Mesendoderm (in vitro differentiated cells): ENCODE measurements at regions not wholly inside any gene's neighbourhood (a gene's known extent, or its start where the extent isn't known, plus 50 kb on each side); places are given as distances from the start of the nearest gene placed in this dataset.

ENCODE experiments used
- DNase-seq: peaks from one replicate; pipeline ENCODE4 v3.0.0; 2013
- H2AK5ac ChIP-seq: 2 replicates; pipeline ENCODE4 v1.6.1; 2013; ENCODE audit warnings: low read length, inconsistent platforms
- H2BK120ac ChIP-seq: 2 replicates; pipeline ENCODE4 v1.6.1; 2013; ENCODE audit warnings: low read depth, mild to moderate bottlenecking, low read length, moderate library complexity, mixed read lengths
- H2BK15ac ChIP-seq: replicated peaks from 2 replicates; pipeline ENCODE4 v1.6.1; 2013; ENCODE audit warnings: low read depth, mild to moderate bottlenecking, moderate library complexity
- H2BK5ac ChIP-seq: 2 replicates; pipeline ENCODE4 v1.6.1; 2013; ENCODE audit warnings: low read length, inconsistent platforms
- H3K18ac ChIP-seq: 2 replicates; pipeline ENCODE4 v1.6.1; 2013; ENCODE audit warnings: mild to moderate bottlenecking, low read length, mixed read lengths
- H3K23ac ChIP-seq: one replicate; pipeline ENCODE4 v1.6.1; 2013; ENCODE audit warnings: low read length
- H3K27ac ChIP-seq: 2 replicates; pipeline ENCODE4 v1.5.1; 2013; ENCODE audit warnings: low read depth, mild to moderate bottlenecking, inconsistent platforms, low read length, moderate library complexity
- H3K27me3 ChIP-seq: 2 replicates; pipeline ENCODE4 v1.6.1; 2013; ENCODE audit warnings: low read length, control low read depth, mild to moderate bottlenecking, inconsistent platforms; ENCODE audit not compliant: insufficient read depth, poor library complexity
- H3K36me3 ChIP-seq: 2 replicates; pipeline ENCODE4 v1.6.1; 2013; ENCODE audit warnings: low read length, inconsistent platforms; ENCODE audit not compliant: control insufficient read depth, insufficient read depth
- H3K4ac ChIP-seq: one replicate; pipeline ENCODE4 v1.6.1; 2013; ENCODE audit warnings: low read depth, mild to moderate bottlenecking, low read length, moderate library complexity
- H3K4me1 ChIP-seq: 2 replicates; pipeline ENCODE4 v1.6.1; 2013; ENCODE audit warnings: low read depth, low read length, inconsistent platforms; ENCODE audit not compliant: control insufficient read depth
- H3K4me2 ChIP-seq: 2 replicates; pipeline ENCODE4 v1.6.1; 2013; ENCODE audit warnings: low read length
- H3K4me3 ChIP-seq: 2 replicates; pipeline ENCODE4 v1.5.1; 2013; ENCODE audit warnings: mild to moderate bottlenecking, low read length
- H3K56ac ChIP-seq: one replicate; pipeline ENCODE4 v1.6.1; 2013; ENCODE audit warnings: low read length
- H3K79me1 ChIP-seq: 2 replicates; pipeline ENCODE4 v1.6.1; 2013; ENCODE audit warnings: low read length, inconsistent platforms
- H3K79me2 ChIP-seq: 2 replicates; pipeline ENCODE4 v1.6.1; 2013; ENCODE audit warnings: mild to moderate bottlenecking, low read length; ENCODE audit not compliant: control insufficient read depth, insufficient read depth
- H3K9ac ChIP-seq: 2 replicates; pipeline ENCODE4 v1.6.1; 2013; ENCODE audit warnings: low read length, inconsistent platforms
- H4K5ac ChIP-seq: one replicate; pipeline ENCODE4 v1.6.1; 2013; ENCODE audit warnings: low read length
- H4K8ac ChIP-seq: one replicate; pipeline ENCODE4 v1.6.1; 2013; ENCODE audit warnings: low read depth, mild to moderate bottlenecking, control low read depth, low read length, moderate library complexity
- WGBS: extraction: QIAGEN DNeasy Blood & Tissue Kit; methylation state at CpG from one replicate; pipeline ENCODE4 v1.1.7; 2013; ENCODE audit warnings: low lambda C conversion rate, missing lambda C conversion rate; ENCODE audit not compliant: insufficient coverage; ENCODE audit errors: extremely low coverage; 5-methylcytosine and 5-hydroxymethylcytosine counted together

GRCh38 chr5:158061451-158061850 lies 202.5 kb upstream of the CLINT1 start:
- Histone ChIP-seq H3K4me1 (no peaks in the 10 kb centered on the region), H3K56ac (no peak overlapping the region), H3K79me1 (no peaks in the 10 kb centered on the region), H2BK15ac (no peak overlapping the region), H3K4me3 (no peak overlapping the region), H3K18ac (no peak overlapping the region), H3K27ac (no peak overlapping the region), H4K5ac (no peak overlapping the region), H4K8ac (no peak overlapping the region), H2AK5ac (no peak overlapping the region), H3K4ac (no peak overlapping the region), H3K36me3 (no peaks in the 10 kb centered on the region), H3K27me3 (peaks cover 2% of the 10 kb centered on the region), H2BK120ac (no peak overlapping the region), H3K79me2 (no peaks in the 10 kb centered on the region), H3K23ac (no peak overlapping the region), H3K9ac (no peak overlapping the region), H3K4me2 (no peak overlapping the region), H2BK5ac (no peak overlapping the region)
- WGBS: no CpG with 5 or more reads among the region's 4 CpGs
- DNase-seq: no peak

- Histone ChIP-seq H4K8ac (no peak overlapping the region), H3K18ac (no peak overlapping the region), H3K27ac (no peak overlapping the region), H3K36me3 (no peaks in the 10 kb centered on the region), H3K79me2 (no peaks in the 10 kb centered on the region), H2AK5ac (no peak overlapping the region), H4K5ac (no peak overlapping the region), H3K4me3 (no peak overlapping the region), H3K4me1 (no peaks in the 10 kb centered on the region), H3K4ac (no peak overlapping the region), H2BK5ac (no peak overlapping the region), H3K27me3 (peaks cover 2% of the 10 kb centered on the region), H3K9ac (no peak overlapping the region), H3K79me1 (no peaks in the 10 kb centered on the region), H3K23ac (no peak overlapping the region), H2BK120ac (no peak overlapping the region), H3K4me2 (no peak overlapping the region), H2BK15ac (no peak overlapping the region), H3K56ac (no peak overlapping the region)
- no CpG with 5 or more reads among the region's 2 CpGs for WGBS
- no peak for DNase-seq
Measured at GRCh38 chr5:158060212-158060611, 201.3 kb upstream of the CLINT1 start.

GRCh38 chr5:158058208-158059120 lies 199.5 kb upstream of the CLINT1 start:
- H3K4me2 ChIP-seq: no peak overlapping the region
- peak overlapping the region; percentile 44 for H4K8ac ChIP-seq
- H3K4ac ChIP-seq: no peak overlapping the region
- no peak overlapping the region for H4K5ac ChIP-seq
- H3K79me2 ChIP-seq: no peaks in the 10 kb centered on the region
- H2BK120ac ChIP-seq: no peak overlapping the region
- no peak overlapping the region for H3K27ac ChIP-seq
- no peaks in the 10 kb centered on the region for H3K36me3 ChIP-seq
- no peaks in the 10 kb centered on the region for H3K79me1 ChIP-seq
- DNase-seq: peak; percentile 65
- peak overlapping the region; percentile 31 for H3K18ac ChIP-seq
- peaks cover 2% of the 10 kb centered on the region for H3K27me3 ChIP-seq
- no peaks in the 10 kb centered on the region for H3K4me1 ChIP-seq
- H3K23ac ChIP-seq: no peak overlapping the region
- no peak overlapping the region for H3K9ac ChIP-seq
- H2BK15ac ChIP-seq: no peak overlapping the region
- no peak overlapping the region for H2AK5ac ChIP-seq
- no CpG with 5 or more reads among the region's 6 CpGs for WGBS
- H3K4me3 ChIP-seq: no peak overlapping the region
- no peak overlapping the region for H2BK5ac ChIP-seq
- no peak overlapping the region for H3K56ac ChIP-seq

DNA sequence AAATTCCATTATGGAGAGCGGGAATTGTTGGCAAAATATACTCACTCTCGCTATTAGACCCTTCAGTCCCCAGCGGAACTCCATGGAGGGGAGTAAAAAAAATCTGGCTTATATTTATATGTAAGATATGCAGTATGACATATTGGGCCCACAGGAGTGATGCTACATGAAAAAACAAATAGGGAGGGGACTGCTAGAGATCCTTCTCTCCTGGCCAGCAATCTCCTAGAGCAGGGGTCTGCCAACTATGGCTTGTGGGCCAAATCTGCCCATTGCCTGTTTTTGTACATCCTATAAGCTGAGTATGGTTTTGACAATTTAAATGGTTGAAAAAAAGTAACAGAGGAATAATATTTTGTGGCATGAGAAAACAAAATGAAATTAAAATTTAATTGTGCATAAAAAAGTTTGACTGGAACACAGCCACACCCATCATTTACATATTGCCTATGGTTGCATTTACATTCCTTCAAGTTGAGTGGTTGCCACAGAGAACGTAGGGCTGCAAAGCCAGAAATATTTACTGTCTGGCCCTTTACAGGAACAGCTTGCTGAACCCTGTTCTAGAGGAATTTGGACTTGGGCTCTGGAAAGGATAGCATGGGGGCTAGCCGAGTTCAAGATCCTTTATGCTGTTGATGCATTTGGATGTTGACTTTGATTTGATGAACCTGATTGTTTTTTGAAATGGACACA lies 197.3 kb upstream of the CLINT1 start:
- no CpG with 5 or more reads among the region's 5 CpGs for WGBS
- Histone ChIP-seq H3K27ac (no peak overlapping the region), H4K5ac (no peak overlapping the region), H3K9ac (no peak overlapping the region), H3K4me2 (no peak overlapping the region), H2BK120ac (no peak overlapping the region), H3K56ac (no peak overlapping the region), H4K8ac (no peak overlapping the region), H3K27me3 (no peaks in the 10 kb centered on the region), H3K36me3 (no peaks in the 10 kb centered on the region), H3K23ac (no peak overlapping the region), H3K79me2 (no peaks in the 10 kb centered on the region), H3K18ac (no peak overlapping the region), H3K4ac (no peak overlapping the region), H3K4me3 (no peak overlapping the region), H3K79me1 (no peaks in the 10 kb centered on the region), H2BK5ac (no peak overlapping the region), H2BK15ac (no peak overlapping the region), H2AK5ac (no peak overlapping the region), H3K4me1 (no peaks in the 10 kb centered on the region)
- DNase-seq: no peak

DNA sequence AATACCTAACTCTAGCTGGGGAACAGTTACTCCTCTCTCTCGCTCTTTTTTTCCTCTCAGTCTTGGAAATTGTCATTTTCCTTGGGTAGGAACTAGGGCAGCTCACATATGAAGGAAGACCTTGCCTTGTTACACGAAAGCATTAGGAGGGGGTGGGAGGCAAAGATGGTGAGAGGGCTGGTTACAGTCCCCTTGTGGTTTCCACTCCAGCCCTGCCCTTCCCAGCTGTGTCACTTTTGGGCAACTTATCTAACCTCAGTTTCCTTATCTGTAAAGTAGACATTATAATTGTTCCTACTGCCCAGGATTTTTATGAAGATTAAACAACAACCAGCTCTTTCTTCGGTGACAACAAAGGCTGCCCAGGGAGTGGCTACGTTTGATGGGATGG lies 196.2 kb upstream of the CLINT1 start:
- Histone ChIP-seq H3K23ac (no peak overlapping the region), H3K79me2 (no peaks in the 10 kb centered on the region), H3K27ac (no peak overlapping the region), H3K27me3 (no peaks in the 10 kb centered on the region), H3K9ac (no peak overlapping the region), H2BK120ac (no peak overlapping the region), H4K5ac (no peak overlapping the region), H3K4me3 (no peak overlapping the region), H4K8ac (no peak overlapping the region), H2BK5ac (no peak overlapping the region), H3K18ac (no peak overlapping the region), H3K36me3 (no peaks in the 10 kb centered on the region), H2AK5ac (no peak overlapping the region), H3K4me2 (no peak overlapping the region), H3K4me1 (no peaks in the 10 kb centered on the region), H3K4ac (no peak overlapping the region), H3K56ac (no peak overlapping the region), H3K79me1 (no peaks in the 10 kb centered on the region), H2BK15ac (no peak overlapping the region)
- DNase-seq: no peak
- WGBS: no CpG with 5 or more reads among the region's 4 CpGs
